ENCODE measurements at regions not wholly inside any gene's neighbourhood (a gene's known extent, or its start where the extent isn't known, plus 50 kb on each side); places are given as distances from the start of the nearest gene placed in this dataset.

GRCh38 chr12:115094163-115094816 lies 410.3 kb upstream of the TBX3 start:
- H3K9me3 ChIP-seq (ENCODE audit: low read length) = no peaks in the 10 kb centered on the region
- no peaks in the 10 kb centered on the region for H3K79me2 ChIP-seq (ENCODE audit: insufficient read depth, low read length)
- H3K27ac ChIP-seq (ENCODE audit: low read depth, low read length, poor library complexity, severe bottlenecking) = no peak overlapping the region
- no peak overlapping the region for H3K4me2 ChIP-seq (ENCODE audit: low read length)
- H3F3A ChIP-seq (ENCODE audit: insufficient read depth, low read length) = no peaks in the 10 kb centered on the region
- no peaks in the 10 kb centered on the region for H3K9me2 ChIP-seq (ENCODE audit: low read depth, low read length)
- H4K20me1 ChIP-seq (ENCODE audit: insufficient read depth, low read length) = no peaks in the 10 kb centered on the region
- H3K36me3 ChIP-seq (ENCODE audit: insufficient read depth, low read length) = no peaks in the 10 kb centered on the region
- no peak overlapping the region for H3K9ac ChIP-seq (ENCODE audit: low read length)
- H3K4me3 ChIP-seq (ENCODE audit: low read depth, low read length, poor library complexity, severe bottlenecking) = no peak overlapping the region
- TF ChIP-seq CTCF (IDR thresholded peaks at IDR 0.05; ENCODE audit: low read length) (no peak), EZH2 (IDR thresholded peaks at IDR 0.05; ENCODE audit: borderline replicate concordance, low read length) (no peak)
- H3K4me1 ChIP-seq (ENCODE audit: insufficient read depth, low read length, severe bottlenecking) = no peaks in the 10 kb centered on the region
- no peak overlapping the region for H2AFZ ChIP-seq (ENCODE audit: low read length)
- no peaks in the 10 kb centered on the region for H3K27me3 ChIP-seq (ENCODE audit: insufficient read depth, low read length)

GRCh38 chr12:115093261-115093660 lies 409.3 kb upstream of the TBX3 start:
- Histone ChIP-seq H3K4me1 (ENCODE audit: insufficient read depth, low read length, severe bottlenecking) (no peaks in the 10 kb centered on the region), H2AFZ (ENCODE audit: low read length) (no peak overlapping the region), H3K9me3 (ENCODE audit: low read length) (no peaks in the 10 kb centered on the region), H3K9me2 (ENCODE audit: low read depth, low read length) (no peaks in the 10 kb centered on the region), H3K4me3 (ENCODE audit: low read depth, low read length, poor library complexity, severe bottlenecking) (no peak overlapping the region), H3K4me2 (ENCODE audit: low read length) (no peak overlapping the region), H3K9ac (ENCODE audit: low read length) (no peak overlapping the region), H4K20me1 (ENCODE audit: insufficient read depth, low read length) (no peaks in the 10 kb centered on the region), H3K27me3 (ENCODE audit: insufficient read depth, low read length) (no peaks in the 10 kb centered on the region), H3K79me2 (ENCODE audit: insufficient read depth, low read length) (no peaks in the 10 kb centered on the region), H3K27ac (ENCODE audit: low read depth, low read length, poor library complexity, severe bottlenecking) (no peak overlapping the region), H3F3A (ENCODE audit: insufficient read depth, low read length) (no peaks in the 10 kb centered on the region), H3K36me3 (ENCODE audit: insufficient read depth, low read length) (no peaks in the 10 kb centered on the region)
- TF ChIP-seq CTCF (IDR thresholded peaks at IDR 0.05; ENCODE audit: low read length) = no peak
- no peak for TF ChIP-seq EZH2 (IDR thresholded peaks at IDR 0.05; ENCODE audit: borderline replicate concordance, low read length)

GRCh38 chr12:115090783-115091182 lies 406.8 kb upstream of the TBX3 start:
- no peak for TF ChIP-seq CTCF (IDR thresholded peaks at IDR 0.05; ENCODE audit: low read length)
- no peak for TF ChIP-seq EZH2 (IDR thresholded peaks at IDR 0.05; ENCODE audit: borderline replicate concordance, low read length)
- H3K36me3 ChIP-seq (ENCODE audit: insufficient read depth, low read length) = no peaks in the 10 kb centered on the region

More at GRCh38 chr12:115090783-115091182, 406.8 kb upstream of the TBX3 start:
- Histone ChIP-seq H3K4me1 (ENCODE audit: insufficient read depth, low read length, severe bottlenecking) (no peaks in the 10 kb centered on the region), H4K20me1 (ENCODE audit: insufficient read depth, low read length) (no peaks in the 10 kb centered on the region), H2AFZ (ENCODE audit: low read length) (no peak overlapping the region), H3F3A (ENCODE audit: insufficient read depth, low read length) (no peaks in the 10 kb centered on the region), H3K4me3 (ENCODE audit: low read depth, low read length, poor library complexity, severe bottlenecking) (no peak overlapping the region), H3K9ac (ENCODE audit: low read length) (no peak overlapping the region), H3K27ac (ENCODE audit: low read depth, low read length, poor library complexity, severe bottlenecking) (no peak overlapping the region), H3K9me3 (ENCODE audit: low read length) (no peaks in the 10 kb centered on the region), H3K9me2 (ENCODE audit: low read depth, low read length) (no peaks in the 10 kb centered on the region), H3K79me2 (ENCODE audit: insufficient read depth, low read length) (no peaks in the 10 kb centered on the region), H3K4me2 (ENCODE audit: low read length) (no peak overlapping the region), H3K27me3 (ENCODE audit: insufficient read depth, low read length) (no peaks in the 10 kb centered on the region)

Data from OCI-LY1 (cell line).